Fibroblast of villous mesenchyme (primary cell): ENCODE measurements at regions not wholly inside any gene's neighbourhood (a gene's known extent, or its start where the extent isn't known, plus 50 kb on each side); places are given as distances from the start of the nearest gene placed in this dataset.
A peak's percentile ranks its signal among the peaks of the same experiment; 100 is the strongest.

Source experiments
- DNase-seq: peaks from one replicate; pipeline ENCODE4 v3.0.0-alpha.2; 2010; ENCODE audit warnings: low read depth
- H3K4me3 ChIP-seq: 2 replicates; pipeline ENCODE4 v1.5.1; 2011; ENCODE audit warnings: low read depth, mild to moderate bottlenecking, low read length
- CTCF ChIP-seq: IDR thresholded peaks from 2 replicates; pipeline ENCODE4 v1.5.1; 2012; ENCODE audit warnings: low read depth, mild to moderate bottlenecking, low read length; ENCODE audit not compliant: insufficient read depth

GRCh38 chr3:144774897-144775296 lies 803.3 kb downstream of the DIPK2A start:
- no peak overlapping the region for H3K4me3 ChIP-seq
- DNase-seq = no peak
- no peak for TF ChIP-seq CTCF

- no peak for TF ChIP-seq CTCF
- no peak for DNase-seq
- H3K4me3 ChIP-seq = no peak overlapping the region
Measured at GRCh38 chr3:144775551-144775950, 803.9 kb downstream of the DIPK2A start.

- DNase-seq = peak; percentile 64
- TF ChIP-seq CTCF = no peak
- H3K4me3 ChIP-seq = no peak overlapping the region
Measured at GRCh38 chr3:144777906-144778305, 806.3 kb downstream of the DIPK2A start.

- DNase-seq = no peak
- no peak overlapping the region for H3K4me3 ChIP-seq
- TF ChIP-seq CTCF = no peak
Measured at GRCh38 chr3:144791034-144791433, 819.4 kb downstream of the DIPK2A start.

GRCh38 chr3:144801890-144802289 lies 830.3 kb downstream of the DIPK2A start:
- TF ChIP-seq CTCF = no peak
- DNase-seq = no peak
- H3K4me3 ChIP-seq = no peak overlapping the region

GRCh38 chr3:144809380-144809779 lies 837.8 kb downstream of the DIPK2A start:
- no peak overlapping the region for H3K4me3 ChIP-seq
- no peak for DNase-seq
- TF ChIP-seq CTCF = no peak

- no peak for TF ChIP-seq CTCF
- DNase-seq = no peak
- no peak overlapping the region for H3K4me3 ChIP-seq
Measured at GRCh38 chr3:144810160-144810559, 838.5 kb downstream of the DIPK2A start.
